GM12891 (cell line): ENCODE measurements at regions not wholly inside any gene's neighbourhood (a gene's known extent, or its start where the extent isn't known, plus 50 kb on each side); places are given as distances from the start of the nearest gene placed in this dataset.

Experiments used
- DNase-seq: peaks from one replicate; pipeline ENCODE4 v3.0.0; 2011; ENCODE audit warnings: low spot score; ENCODE audit not compliant: insufficient read length
- FAIRE-seq: peaks from 2 replicates; lab custom pipeline; 2011; peaks lifted over from hg19 to GRCh38; lab: Jason Lieb, UNC
- PAX5 ChIP-seq: IDR thresholded peaks from 2 replicates; pipeline ENCODE4 v1.6.1; 2011; ENCODE audit warnings: low read length, moderate library complexity, mild to moderate bottlenecking; ENCODE audit not compliant: insufficient read depth, severe bottlenecking
- POLR2A ChIP-seq: IDR thresholded peaks from 2 replicates; pipeline ENCODE4 v1.6.1; 2011; ENCODE audit warnings: low read depth, low read length, control low read depth
- POLR2AphosphoS5 ChIP-seq: IDR thresholded peaks from 2 replicates; pipeline ENCODE4 v1.6.1; 2011; ENCODE audit warnings: low read depth, low read length, control low read depth
- POU2F2 ChIP-seq: IDR thresholded peaks from 2 replicates; pipeline ENCODE4 v1.6.1; 2011; ENCODE audit warnings: low read depth, mild to moderate bottlenecking, control low read depth, low read length, moderate library complexity
- SPI1 ChIP-seq: IDR thresholded peaks from 2 replicates; pipeline ENCODE4 v1.6.1; 2011; ENCODE audit warnings: low read depth, low read length, control low read depth
- TAF1 ChIP-seq: IDR thresholded peaks from 2 replicates; pipeline ENCODE4 v1.6.1; 2011; ENCODE audit warnings: low read depth, low read length, control low read depth

DNA sequence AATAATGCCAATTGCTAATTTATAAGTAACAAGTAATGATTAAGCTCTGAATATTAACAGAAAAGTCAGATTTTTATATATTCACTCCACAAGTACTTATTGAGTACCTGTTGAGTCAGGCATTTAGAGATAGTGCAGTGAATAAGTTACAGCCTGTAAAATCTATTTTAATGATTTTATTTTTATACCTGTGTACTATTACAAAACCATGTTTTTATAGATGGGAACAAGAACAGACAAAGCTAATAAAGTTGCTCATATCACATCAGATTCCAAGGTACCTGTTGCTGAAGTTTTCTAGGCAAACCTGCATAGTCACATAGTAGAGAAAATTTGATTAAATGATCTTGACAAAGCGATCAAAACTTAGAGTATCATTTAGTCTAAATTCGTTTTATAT, 623.7 kb downstream of the EFNA5 start:
- TF ChIP-seq TAF1 (no peak), POLR2A (no peak), SPI1 (no peak), POLR2AphosphoS5 (no peak), POU2F2 (no peak)
- FAIRE-seq = no peak
- no peak for DNase-seq

DNA sequence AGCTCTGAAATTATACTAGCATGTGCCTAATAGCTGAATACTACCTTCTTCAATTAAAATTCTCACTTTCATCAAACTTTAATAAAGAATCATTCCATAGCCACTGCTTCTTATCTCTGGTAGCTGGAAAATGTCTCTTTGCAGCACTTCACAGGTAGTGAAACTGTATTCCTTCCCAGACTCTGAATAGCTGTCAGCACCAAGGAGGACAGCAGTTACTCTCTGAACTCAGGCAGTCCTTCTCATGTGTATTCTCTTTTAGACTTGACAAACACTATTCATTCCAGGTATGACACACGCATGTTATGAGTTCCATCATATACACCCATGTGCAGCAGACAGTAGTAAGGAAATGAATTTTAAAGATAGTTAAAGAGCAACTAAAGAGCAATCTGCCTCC, 627.1 kb downstream of the EFNA5 start:
- FAIRE-seq = no peak
- no peak for DNase-seq
- TF ChIP-seq POLR2AphosphoS5 (no peak), PAX5 (no peak), SPI1 (no peak), TAF1 (no peak), POLR2A (no peak), POU2F2 (no peak)

DNA sequence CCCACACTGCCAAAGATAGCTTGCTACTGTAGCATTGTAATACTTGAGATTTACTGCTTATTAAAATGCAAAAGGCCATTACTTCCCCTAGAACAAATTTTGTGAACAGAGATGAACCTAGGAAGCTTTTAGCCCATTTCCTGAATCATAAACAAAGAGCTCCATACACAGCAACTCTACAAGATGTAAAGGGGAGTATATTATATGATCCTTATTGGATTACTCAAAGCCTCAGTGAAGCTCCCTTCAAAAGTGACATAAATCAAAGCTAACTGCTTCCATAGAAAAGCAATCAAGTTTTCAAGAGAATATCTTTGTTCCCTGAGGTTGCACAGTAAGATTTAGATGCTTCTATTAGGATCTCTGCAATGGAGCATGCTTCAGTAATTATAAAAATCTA, 629.8 kb downstream of the EFNA5 start:
- DNase-seq (no peak), FAIRE-seq (no peak)
- TF ChIP-seq SPI1 (no peak), PAX5 (no peak), POLR2AphosphoS5 (no peak), TAF1 (no peak), POU2F2 (no peak), POLR2A (no peak)

DNA sequence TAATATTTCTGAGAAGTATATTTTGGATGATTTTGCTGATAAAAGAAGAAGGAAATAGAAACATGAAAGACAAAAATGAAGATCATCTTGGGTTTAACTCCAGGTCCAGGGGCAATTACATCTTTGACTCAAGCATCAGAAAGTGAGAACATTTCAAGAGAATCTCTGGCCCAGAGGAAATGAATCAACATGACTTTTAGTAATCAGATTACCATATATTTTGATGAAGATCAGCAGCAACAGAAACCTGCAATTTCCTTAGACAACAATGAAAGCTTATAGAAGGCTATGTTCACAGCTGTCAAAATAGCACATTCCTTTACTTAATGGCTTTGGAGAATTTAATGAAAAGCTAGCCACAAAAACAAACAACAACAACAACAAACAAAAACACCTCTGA, 638.1 kb downstream of the EFNA5 start:
- DNase-seq (no peak), FAIRE-seq (no peak)
- TF ChIP-seq PAX5 (no peak), POLR2A (no peak), POLR2AphosphoS5 (no peak), TAF1 (no peak), SPI1 (no peak), POU2F2 (no peak)

DNA sequence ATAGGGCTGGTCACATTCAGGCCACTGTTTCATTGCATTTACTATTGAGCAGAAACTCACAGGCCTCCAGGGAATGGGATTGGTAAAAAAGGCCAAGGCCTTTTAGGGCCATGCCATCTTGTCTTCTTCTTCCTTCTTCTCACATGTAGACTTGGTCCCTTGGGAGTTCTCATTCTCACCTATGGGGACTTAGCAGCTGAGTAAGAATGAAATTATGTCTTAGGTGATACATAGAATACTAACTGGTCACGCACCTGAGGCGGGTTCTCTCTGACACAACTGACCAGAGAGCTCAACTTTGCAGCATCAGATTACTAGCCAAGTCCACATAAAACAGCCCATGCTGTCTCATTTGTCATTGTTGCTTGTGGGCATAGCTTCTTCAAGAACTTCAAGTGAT, 641.8 kb downstream of the EFNA5 start:
- DNase-seq = no peak
- TF ChIP-seq PAX5 = no peak
- TF ChIP-seq TAF1 = no peak
- no peak for TF ChIP-seq POU2F2
- no peak for TF ChIP-seq SPI1
- TF ChIP-seq POLR2A = no peak
- TF ChIP-seq POLR2AphosphoS5 = no peak

DNA sequence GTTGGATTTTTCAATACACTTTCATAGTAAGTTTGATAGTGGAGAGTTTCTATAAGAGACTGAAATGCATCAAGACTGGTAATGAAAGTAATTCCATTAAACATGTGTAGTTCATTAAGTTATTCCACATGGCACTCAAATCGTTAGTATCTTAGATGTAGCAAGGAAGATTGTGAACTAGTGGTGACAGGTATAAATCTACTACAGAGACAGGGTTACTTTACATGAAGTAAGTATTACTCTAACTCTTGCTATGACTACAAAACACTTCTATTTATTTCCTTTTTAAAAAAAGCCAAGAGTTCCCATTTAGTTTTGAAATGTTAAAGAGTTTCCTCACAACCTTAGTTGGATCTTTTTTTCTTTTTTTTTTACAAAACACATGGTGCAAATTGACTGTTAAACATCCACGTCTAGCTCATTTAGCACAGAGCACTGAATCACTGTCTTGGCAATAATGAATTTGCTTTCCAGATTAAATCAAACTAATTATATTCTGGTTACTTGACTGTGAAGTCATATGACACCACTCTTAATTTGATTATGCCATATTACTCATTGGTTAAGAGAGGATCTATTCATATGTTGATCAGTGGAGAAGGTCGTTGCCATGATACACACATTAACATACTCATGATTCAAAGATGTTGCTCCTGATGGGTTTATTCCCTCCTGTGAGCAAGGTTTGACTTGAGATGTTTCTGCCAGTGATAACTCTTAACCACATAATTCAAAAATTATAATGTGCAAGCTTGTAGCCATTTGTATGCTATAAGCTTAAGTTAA, 644.8 kb downstream of the EFNA5 start:
- FAIRE-seq (no peak), DNase-seq (no peak)
- TF ChIP-seq POLR2AphosphoS5 (no peak), SPI1 (no peak), POLR2A (no peak), TAF1 (no peak), POU2F2 (no peak), PAX5 (no peak)

More for the DNA sequence above, 641.8 kb downstream of the EFNA5 start:
- FAIRE-seq = no peak

DNA sequence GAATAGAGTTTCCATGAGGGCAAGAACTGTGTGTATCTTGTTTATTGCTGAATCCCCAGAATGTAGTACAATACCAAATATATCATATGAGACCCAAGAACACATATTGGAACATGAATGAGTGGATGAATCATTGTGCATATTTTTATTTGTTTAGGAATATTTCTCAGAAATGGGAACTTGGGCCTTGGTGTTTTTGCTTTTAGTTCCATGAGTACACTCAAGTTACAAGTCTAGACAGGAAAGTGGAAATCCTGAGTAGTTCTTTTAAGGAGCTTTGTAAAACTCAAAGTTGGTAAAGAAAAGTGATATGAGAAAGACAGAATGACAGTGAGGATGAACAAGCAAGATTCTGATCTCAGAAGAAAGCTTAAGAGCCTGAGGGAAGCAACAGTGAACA, 647.0 kb downstream of the EFNA5 start:
- FAIRE-seq (no peak), DNase-seq (no peak)
- TF ChIP-seq POU2F2 (no peak), PAX5 (no peak), POLR2A (no peak), TAF1 (no peak), POLR2AphosphoS5 (no peak), SPI1 (no peak)

DNA sequence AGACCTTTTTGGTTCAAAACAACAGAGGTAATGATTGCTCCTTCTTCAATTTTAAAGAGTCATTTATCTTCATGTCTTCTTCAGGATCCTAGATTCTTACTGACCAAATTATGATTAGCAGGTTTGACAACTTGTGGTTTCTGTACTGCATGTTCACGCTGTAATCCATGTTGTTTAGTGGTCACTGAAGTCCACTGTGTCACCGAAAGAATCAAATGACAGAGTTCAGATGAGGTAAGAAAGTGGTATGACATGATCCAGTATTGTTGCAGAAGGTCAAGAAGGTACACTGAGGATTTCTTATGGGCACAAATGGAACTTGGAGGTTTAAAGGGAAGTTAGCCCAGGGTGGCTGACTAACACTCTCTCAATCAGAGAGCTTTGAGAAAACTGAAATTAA, 649.2 kb downstream of the EFNA5 start:
- no peak for FAIRE-seq
- TF ChIP-seq SPI1 = no peak
- TF ChIP-seq TAF1 = no peak
- no peak for TF ChIP-seq POU2F2
- TF ChIP-seq POLR2A = no peak
- no peak for TF ChIP-seq POLR2AphosphoS5
- no peak for TF ChIP-seq PAX5
- no peak for DNase-seq

DNA sequence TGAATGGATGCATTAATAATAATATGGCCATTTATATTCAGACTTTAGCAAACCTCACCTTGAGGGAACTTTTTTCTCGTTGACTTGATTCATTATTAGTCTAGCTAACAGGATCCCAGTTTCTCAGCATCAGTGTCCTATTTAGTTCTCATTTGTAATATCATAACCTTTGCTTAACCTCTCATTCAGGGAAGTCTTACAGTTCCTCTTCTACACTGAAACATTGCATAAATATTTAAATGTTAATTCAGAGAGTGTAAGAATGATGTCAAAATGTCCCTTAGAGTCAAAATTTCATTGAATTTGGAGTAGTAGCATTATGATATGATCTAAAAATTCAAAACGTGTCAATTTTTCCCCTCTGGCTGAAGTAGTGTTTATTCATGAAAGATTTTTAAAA, 650.1 kb downstream of the EFNA5 start:
- no peak for TF ChIP-seq PAX5
- TF ChIP-seq POLR2A = no peak
- no peak for TF ChIP-seq POU2F2
- TF ChIP-seq TAF1 = no peak
- TF ChIP-seq SPI1 = no peak
- TF ChIP-seq POLR2AphosphoS5 = no peak
- FAIRE-seq (no peak), DNase-seq (no peak)

DNA sequence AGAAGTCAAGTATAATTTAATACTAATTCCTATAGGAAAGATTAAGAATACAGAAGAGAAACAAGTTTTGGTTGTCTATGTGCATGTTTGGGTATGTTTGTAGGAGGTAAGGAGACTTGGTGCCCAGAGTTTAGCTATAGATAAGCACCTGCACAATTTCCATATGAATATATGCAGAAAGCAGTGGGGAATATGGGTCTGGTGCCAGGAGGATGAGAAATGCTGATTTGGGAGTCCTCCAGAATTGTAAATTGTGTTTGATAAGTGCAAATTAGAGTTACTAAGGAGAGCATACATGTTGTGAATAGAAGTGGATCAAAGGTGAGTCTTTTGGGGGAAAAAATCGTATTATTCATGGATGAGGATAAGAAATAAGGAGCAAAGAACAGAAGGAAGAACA, 653.1 kb downstream of the EFNA5 start:
- TF ChIP-seq POLR2A (no peak), POU2F2 (no peak), PAX5 (no peak), SPI1 (no peak), POLR2AphosphoS5 (no peak), TAF1 (no peak)
- no peak for DNase-seq
- FAIRE-seq = no peak
